Adrenal gland (tissue), 5 donors: ENCODE measurements at regions not wholly inside any gene's neighbourhood (a gene's known extent, or its start where the extent isn't known, plus 50 kb on each side); places are given as distances from the start of the nearest gene placed in this dataset.

ENCODE experiments used
- POLR2A ChIP-seq, 2 donors: fragments of 450-650 bp; IDR thresholded peaks; one replicate each; pipeline ENCODE4 v1.6.1; 2017; ENCODE audit warnings: antibody characterized with exemption in 2 of 2, mild to moderate bottlenecking in 2 of 2, moderate library complexity in 1 of 2
- TF ChIP-seq, protein P1 (sequence below), 6 experiments: fragments of 450-650 bp in 4 of 6; fragments of 200-600 bp in 2 of 6; sonication (generic) in 1 of 6; IDR thresholded peaks; 1 replicate in 5 of 6; 2 replicates in 1 of 6; pipeline versions ENCODE4 v1.5.1 to v1.8.0; 2016 to 2021; ENCODE audit warnings: antibody characterized with exemption in 6 of 6, mild to moderate bottlenecking in 2 of 6, moderate library complexity in 1 of 6
- donor health status: DM: no; HTN: no; CAD: no.

DNA sequence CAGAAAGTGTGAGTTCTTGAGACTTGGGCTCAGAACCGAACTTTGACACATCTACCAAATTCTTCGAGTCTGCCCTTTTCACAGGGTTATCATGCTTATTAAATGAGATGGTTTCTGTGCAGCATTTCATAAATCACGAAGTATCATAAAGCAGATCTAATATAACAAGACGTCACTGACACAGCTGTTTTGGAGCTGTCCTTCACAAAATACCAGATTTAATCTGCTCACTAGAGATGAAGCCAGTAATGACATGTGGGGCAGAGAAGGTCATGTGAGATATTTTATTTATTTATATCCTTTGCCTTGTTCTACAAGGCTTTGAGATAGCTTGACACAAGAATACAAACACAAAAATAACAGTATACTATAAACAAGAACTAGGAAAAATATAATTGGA, 127.0 kb downstream of the RPAP3 start:
- TF ChIP-seq, protein P1, sequence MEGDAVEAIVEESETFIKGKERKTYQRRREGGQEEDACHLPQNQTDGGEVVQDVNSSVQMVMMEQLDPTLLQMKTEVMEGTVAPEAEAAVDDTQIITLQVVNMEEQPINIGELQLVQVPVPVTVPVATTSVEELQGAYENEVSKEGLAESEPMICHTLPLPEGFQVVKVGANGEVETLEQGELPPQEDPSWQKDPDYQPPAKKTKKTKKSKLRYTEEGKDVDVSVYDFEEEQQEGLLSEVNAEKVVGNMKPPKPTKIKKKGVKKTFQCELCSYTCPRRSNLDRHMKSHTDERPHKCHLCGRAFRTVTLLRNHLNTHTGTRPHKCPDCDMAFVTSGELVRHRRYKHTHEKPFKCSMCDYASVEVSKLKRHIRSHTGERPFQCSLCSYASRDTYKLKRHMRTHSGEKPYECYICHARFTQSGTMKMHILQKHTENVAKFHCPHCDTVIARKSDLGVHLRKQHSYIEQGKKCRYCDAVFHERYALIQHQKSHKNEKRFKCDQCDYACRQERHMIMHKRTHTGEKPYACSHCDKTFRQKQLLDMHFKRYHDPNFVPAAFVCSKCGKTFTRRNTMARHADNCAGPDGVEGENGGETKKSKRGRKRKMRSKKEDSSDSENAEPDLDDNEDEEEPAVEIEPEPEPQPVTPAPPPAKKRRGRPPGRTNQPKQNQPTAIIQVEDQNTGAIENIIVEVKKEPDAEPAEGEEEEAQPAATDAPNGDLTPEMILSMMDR (IDR thresholded peaks at IDR 0.05) = no peak
- no peak for TF ChIP-seq POLR2A (IDR thresholded peaks at IDR 0.05)
